DOHH2 (cell line): ENCODE measurements at regions not wholly inside any gene's neighbourhood (a gene's known extent, or its start where the extent isn't known, plus 50 kb on each side); places are given as distances from the start of the nearest gene placed in this dataset.

Experiments used
- CTCF ChIP-seq: fragments of 200-600 bp; sonication (generic); IDR thresholded peaks from one replicate; pipeline ENCODE4 v1.5.1; 2014; ENCODE audit warnings: antibody characterized with exemption, mild to moderate bottlenecking, low read depth, low read length; ENCODE audit not compliant: poor library complexity, severe bottlenecking
- EZH2phosphoT487 ChIP-seq: fragments of 200-600 bp; sonication (generic); IDR thresholded peaks from 2 replicates; pipeline ENCODE4 v1.6.1; 2017; ENCODE audit warnings: borderline replicate concordance, mild to moderate bottlenecking, antibody characterized with exemption, low read length, moderate library complexity, mixed read lengths

- no peak for TF ChIP-seq CTCF
- no peak for TF ChIP-seq EZH2phosphoT487
These were observed 50.4 kb upstream of the MAP3K7 start for GRCh38 chr6:90637320-90637719.
